ENCODE measurements at regions not wholly inside any gene's neighbourhood (a gene's known extent, or its start where the extent isn't known, plus 50 kb on each side); places are given as distances from the start of the nearest gene placed in this dataset.
"Not testable (repeated sequence)": the region's sequence is repeated elsewhere in the genome, so short reads cannot be mapped to it uniquely, and the experiment has no call there.

- H3K4me3 Mint-ChIP-seq, result no peak overlapping the region
- no peaks in the 10 kb centered on the region for H3K27me3 Mint-ChIP-seq (ENCODE audit: insufficient read depth)
- H3K27me3 ChIP-seq (ENCODE audit: control insufficient read depth, insufficient read depth, low read length, poor library complexity, severe bottlenecking), result no peaks in the 10 kb centered on the region
- peak; percentile 43 for DNase-seq
- H3K36me3 Mint-ChIP-seq (ENCODE audit: low read depth), result no peaks in the 10 kb centered on the region
- TF ChIP-seq CTCF (conservative IDR thresholded peaks at IDR 0.05), result no peak
- H3K4me1 Mint-ChIP-seq, result peaks cover 26% of the 10 kb centered on the region
- no peak overlapping the region for H3K9ac ChIP-seq (ENCODE audit: extremely low read depth, low read length, poor library complexity, severe bottlenecking)
- no peaks in the 10 kb centered on the region for H3K36me3 ChIP-seq (ENCODE audit: control insufficient read depth, insufficient read depth, low read length)
- H3K27ac ChIP-seq (ENCODE audit: low read depth, low read length), result no peak overlapping the region
- no peak overlapping the region for H3K4me3 ChIP-seq (ENCODE audit: low read length)
- H3K9me3 ChIP-seq (ENCODE audit: control insufficient read depth, low read length), result no peaks in the 10 kb centered on the region
- H3K4me1 ChIP-seq (ENCODE audit: control insufficient read depth, insufficient read depth, low read length), result peaks cover 17% of the 10 kb centered on the region
- H3K27ac Mint-ChIP-seq, result peak overlapping the region; percentile 40
- WGBS, 2 experiments (ENCODE audit: insufficient coverage in 1 of 2, insufficient read length in 1 of 2), result 77 to 79% methylated on average over 2 of the region's 2 CpGs
- no peaks in the 10 kb centered on the region for H3K9me3 Mint-ChIP-seq
Measured at GRCh38 chr4:140220058-140220457, 66.1 kb upstream of the MAML3 start.

GRCh38 chr4:140219567-140219966, 65.6 kb upstream of the MAML3 start:
- H3K4me1 Mint-ChIP-seq, result peaks cover 31% of the 10 kb centered on the region

GRCh38 chr4:140219070-140219469, 65.1 kb upstream of the MAML3 start:
- H3K4me1 Mint-ChIP-seq, result peaks cover 36% of the 10 kb centered on the region
- Histone ChIP-seq H3K27ac (ENCODE audit: low read depth, low read length) (peak overlapping the region; percentile 30), H3K9ac (ENCODE audit: extremely low read depth, low read length, poor library complexity, severe bottlenecking) (peak overlapping the region; percentile 70), H3K4me1 (ENCODE audit: control insufficient read depth, insufficient read depth, low read length) (peaks cover 17% of the 10 kb centered on the region)
- not testable (repeated sequence) for H3K9me3 Mint-ChIP-seq; H3K36me3 Mint-ChIP-seq (ENCODE audit: low read depth); H3K9me3 ChIP-seq (ENCODE audit: control insufficient read depth, low read length); H3K4me3 Mint-ChIP-seq; H3K27me3 Mint-ChIP-seq (ENCODE audit: insufficient read depth); H3K27ac Mint-ChIP-seq; H3K36me3 ChIP-seq (ENCODE audit: control insufficient read depth, insufficient read depth, low read length); H3K4me3 ChIP-seq (ENCODE audit: low read length); H3K27me3 ChIP-seq (ENCODE audit: control insufficient read depth, insufficient read depth, low read length, poor library complexity, severe bottlenecking)
- 21 to 32% methylated on average over 3 to 5 of the region's 5 CpGs for WGBS, 2 experiments (ENCODE audit: insufficient coverage in 1 of 2, insufficient read length in 1 of 2)
- peak; percentile 87 for DNase-seq

More at GRCh38 chr4:140219567-140219966, 65.6 kb upstream of the MAML3 start:
- no peaks in the 10 kb centered on the region for H3K27me3 ChIP-seq (ENCODE audit: control insufficient read depth, insufficient read depth, low read length, poor library complexity, severe bottlenecking)
- Mint-ChIP-seq H3K27ac (no peak overlapping the region), H3K4me3 (no peak overlapping the region), H3K27me3 (ENCODE audit: insufficient read depth) (no peaks in the 10 kb centered on the region), H3K36me3 (ENCODE audit: low read depth) (no peaks in the 10 kb centered on the region), H3K9me3 (no peaks in the 10 kb centered on the region)
- H3K27ac ChIP-seq (ENCODE audit: low read depth, low read length), result no peak overlapping the region
- no peak for TF ChIP-seq CTCF (conservative IDR thresholded peaks at IDR 0.05)
- peaks cover 17% of the 10 kb centered on the region for H3K4me1 ChIP-seq (ENCODE audit: control insufficient read depth, insufficient read depth, low read length)
- 48 to 58% methylated on average over 2 of the region's 2 CpGs for WGBS, 2 experiments (ENCODE audit: insufficient coverage in 1 of 2, insufficient read length in 1 of 2)
- DNase-seq, result peak; percentile 75
- no peaks in the 10 kb centered on the region for H3K9me3 ChIP-seq (ENCODE audit: control insufficient read depth, low read length)
- H3K4me3 ChIP-seq (ENCODE audit: low read length), result no peak overlapping the region
- H3K36me3 ChIP-seq (ENCODE audit: control insufficient read depth, insufficient read depth, low read length), result no peaks in the 10 kb centered on the region
- peak overlapping the region; percentile 70 for H3K9ac ChIP-seq (ENCODE audit: extremely low read depth, low read length, poor library complexity, severe bottlenecking)

GRCh38 chr4:140213749-140214148, 59.8 kb upstream of the MAML3 start:
- no peaks in the 10 kb centered on the region for H3K27me3 Mint-ChIP-seq (ENCODE audit: insufficient read depth)
- WGBS, 2 experiments (ENCODE audit: insufficient coverage in 1 of 2, insufficient read length in 1 of 2), result 83% methylated on average over 1 of the region's 1 CpG; no CpG with 5 or more reads in 1 of the 2 experiments
- peak overlapping the region; percentile 90 for H3K27ac Mint-ChIP-seq

More at GRCh38 chr4:140213749-140214148, 59.8 kb upstream of the MAML3 start:
- Mint-ChIP-seq H3K9me3 (no peaks in the 10 kb centered on the region), H3K36me3 (ENCODE audit: low read depth) (peaks cover 2% of the 10 kb centered on the region), H3K4me3 (peak overlapping the region; percentile 37), H3K4me1 (peaks cover 56% of the 10 kb centered on the region)
- Histone ChIP-seq H3K9me3 (ENCODE audit: control insufficient read depth, low read length) (no peaks in the 10 kb centered on the region), H3K27me3 (ENCODE audit: control insufficient read depth, insufficient read depth, low read length, poor library complexity, severe bottlenecking) (no peaks in the 10 kb centered on the region), H3K4me1 (ENCODE audit: control insufficient read depth, insufficient read depth, low read length) (peaks cover 26% of the 10 kb centered on the region), H3K36me3 (ENCODE audit: control insufficient read depth, insufficient read depth, low read length) (no peaks in the 10 kb centered on the region), H3K27ac (ENCODE audit: low read depth, low read length) (no peak overlapping the region), H3K4me3 (ENCODE audit: low read length) (peak overlapping the region; percentile 63), H3K9ac (ENCODE audit: extremely low read depth, low read length, poor library complexity, severe bottlenecking) (peak overlapping the region; percentile 81)
- DNase-seq, result peak; percentile 49
- no peak for TF ChIP-seq CTCF (conservative IDR thresholded peaks at IDR 0.05)
